Activated CD4-positive, alpha-beta T cell treated with anti-CD3 and anti-CD28 coated beads for 24 hours (primary cell): ENCODE measurements at regions not wholly inside any gene's neighbourhood (a gene's known extent, or its start where the extent isn't known, plus 50 kb on each side); places are given as distances from the start of the nearest gene placed in this dataset.

Experiments used
- DNase-seq, 2 donors: peaks; one replicate each; pipeline ENCODE4 v3.0.0-alpha.2; 2020; ENCODE audit warnings: low read depth in 2 of 2

DNA sequence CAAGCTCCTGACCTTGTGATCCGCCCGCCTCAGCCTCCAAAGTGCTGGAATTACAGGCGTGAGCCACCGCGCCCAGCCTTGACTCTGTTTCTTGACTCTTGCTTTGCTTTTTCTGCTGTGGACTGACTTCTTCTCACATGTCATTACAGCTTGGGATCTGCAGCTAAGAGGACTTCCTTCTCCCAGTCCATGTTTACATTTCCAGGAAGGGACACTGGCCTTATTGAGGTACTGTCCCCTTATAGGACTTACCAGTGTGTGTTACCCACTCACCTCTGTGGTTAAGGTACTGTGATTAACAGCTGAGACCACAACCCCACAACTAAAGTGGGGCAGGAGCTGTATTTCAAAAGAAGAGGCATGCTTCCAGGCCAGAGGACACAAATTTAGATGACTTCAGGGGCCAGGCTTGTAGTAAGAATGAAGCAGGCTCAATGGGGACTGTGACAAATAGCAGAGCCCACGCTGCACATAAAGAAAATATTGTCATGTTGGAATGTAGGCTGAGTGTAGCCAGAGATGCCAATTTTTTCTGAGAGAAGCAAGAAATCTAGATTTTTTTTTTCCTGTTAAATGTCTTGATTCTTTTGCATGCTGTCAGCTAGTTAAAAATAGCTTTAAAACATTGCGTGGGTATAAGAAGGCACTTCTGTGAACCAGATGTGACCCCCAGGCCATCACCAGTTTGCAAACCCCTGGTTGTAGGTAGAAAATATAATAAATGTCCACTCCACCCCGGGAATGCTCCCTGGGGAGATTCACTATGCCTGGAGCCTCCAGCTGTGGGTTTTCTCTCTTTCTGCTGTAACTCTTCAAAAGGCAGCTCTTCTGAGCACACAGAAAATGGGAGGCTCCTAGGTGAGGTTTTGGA, 75.0 kb downstream of the PTPDC1 start:
- no peak for DNase-seq

DNA sequence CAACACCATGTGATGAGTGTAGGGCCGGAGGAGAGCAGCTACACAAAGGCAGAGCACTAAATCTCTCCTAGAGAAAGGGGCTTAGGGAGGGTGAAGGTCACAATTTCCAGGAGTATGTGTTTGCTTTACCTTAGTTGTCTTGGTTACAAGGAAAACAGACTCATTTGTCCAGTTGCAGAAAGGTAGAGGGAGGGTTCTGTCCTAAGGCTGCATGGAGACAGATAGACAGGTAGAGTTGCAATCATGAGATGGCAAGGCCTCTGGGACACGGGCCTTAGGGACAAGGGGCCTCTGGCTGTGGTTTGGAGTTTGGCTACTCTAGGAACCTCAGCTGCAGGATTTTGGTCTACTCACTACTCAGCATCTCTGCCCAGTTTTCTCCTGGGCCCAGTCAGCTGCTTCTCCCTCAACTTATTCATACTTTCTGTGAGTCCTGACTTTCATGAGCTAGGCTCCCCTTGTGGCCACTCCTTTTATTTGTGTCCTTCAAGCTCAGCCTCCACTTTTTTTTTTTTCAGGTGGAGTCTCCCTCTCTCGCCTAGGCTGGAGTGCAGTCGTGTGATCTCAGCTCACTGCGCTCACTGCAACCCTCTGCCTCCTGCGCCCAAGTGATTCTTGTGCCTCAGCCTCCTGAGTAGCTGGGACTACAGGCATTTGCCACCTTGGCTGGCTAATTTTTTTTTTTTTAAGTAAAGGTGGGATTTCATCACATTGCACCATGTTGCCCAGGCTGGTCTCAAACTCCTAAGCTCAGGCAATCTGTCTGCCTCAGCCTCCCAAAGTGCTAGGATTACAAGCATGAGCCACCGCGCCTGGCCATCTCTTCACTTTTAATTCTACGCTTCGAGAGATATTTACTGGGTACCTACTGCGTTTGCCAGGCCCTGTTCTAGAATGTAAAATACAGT, 76.6 kb downstream of the PTPDC1 start:
- DNase-seq: no peak

DNA sequence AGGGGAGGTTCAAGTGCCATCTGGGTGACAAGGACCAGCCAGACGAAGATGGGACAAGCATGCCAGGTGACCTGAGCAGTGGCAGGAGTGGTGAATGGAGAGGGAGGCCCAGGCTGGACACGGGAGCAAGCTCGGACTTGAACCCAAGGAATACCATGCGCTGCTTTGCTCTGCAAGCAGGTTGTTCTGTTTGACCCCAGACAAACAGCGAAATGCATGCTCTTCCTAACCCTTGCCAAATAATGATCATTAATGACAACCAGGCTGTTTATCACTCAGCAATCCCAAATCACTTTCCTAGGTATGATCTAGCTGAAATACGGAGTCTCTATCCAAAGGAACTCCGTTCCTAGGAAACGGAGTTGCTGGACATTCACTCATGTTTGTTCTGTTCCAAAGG, 77.4 kb downstream of the PTPDC1 start:
- DNase-seq: no peak

DNA sequence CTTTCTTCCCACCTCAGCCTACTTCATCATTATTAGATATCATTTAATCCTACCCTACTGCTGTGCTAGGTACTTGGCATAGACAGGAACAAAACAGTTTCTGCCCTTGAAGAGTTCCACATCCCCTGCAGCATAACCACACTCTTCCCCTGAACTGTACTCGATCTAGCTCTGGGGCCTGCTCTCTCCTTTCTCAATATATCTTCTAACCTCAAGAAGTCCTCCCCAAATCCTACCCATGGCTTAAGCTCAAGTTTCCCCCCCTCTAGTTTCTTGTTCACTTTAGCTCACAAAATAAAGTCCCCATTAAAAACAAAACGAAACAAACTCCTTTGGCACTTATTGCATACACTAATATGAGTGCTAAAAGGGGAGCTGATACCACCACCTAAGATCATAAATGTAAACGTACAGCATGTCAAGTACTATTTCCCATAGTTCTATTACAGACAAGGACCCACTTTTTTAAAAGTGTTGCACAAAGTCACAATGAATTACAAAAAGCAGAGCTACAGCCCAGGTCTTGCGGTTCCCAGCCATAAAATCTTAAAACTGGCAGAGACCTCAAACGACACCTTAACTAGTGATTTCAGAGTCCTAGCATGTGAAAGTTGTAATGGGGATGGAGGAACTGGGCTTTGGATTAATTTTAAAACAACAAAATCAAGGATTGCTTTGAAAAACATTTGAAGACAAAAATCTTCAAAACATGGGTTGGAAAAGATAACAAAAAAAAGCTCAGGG, 80.7 kb downstream of the PTPDC1 start:
- no peak for DNase-seq

DNA sequence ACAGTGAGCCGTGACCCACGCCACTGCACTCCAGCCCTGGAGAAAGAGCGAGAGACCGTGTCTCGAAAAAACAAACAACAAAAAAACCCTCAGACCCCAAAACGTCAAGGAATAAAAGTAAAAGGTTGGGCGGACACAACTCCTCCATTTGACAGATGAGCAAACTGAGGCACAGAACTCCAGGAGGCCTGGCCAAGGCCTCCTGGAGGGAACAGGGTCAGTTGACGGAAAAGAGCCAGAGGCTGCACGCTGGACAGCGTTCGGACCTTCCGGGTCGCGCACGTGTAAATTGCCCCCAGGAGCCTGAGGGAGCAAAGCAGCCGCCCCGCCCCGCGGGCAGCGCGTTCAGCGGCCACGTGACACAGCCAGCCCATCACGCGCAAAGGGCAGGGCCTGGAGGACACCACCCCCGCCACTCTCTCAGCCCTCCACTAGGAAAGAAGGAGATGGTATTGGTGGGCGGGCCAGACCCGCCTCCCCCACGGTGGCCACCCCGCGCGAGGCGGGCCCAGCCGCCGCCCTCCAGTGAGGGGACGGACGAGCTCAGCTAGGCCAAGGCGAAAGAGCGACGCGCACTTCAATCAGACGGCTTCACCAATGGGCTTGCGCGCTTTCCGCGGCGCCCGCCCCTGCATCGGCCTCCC, 81.5 kb downstream of the PTPDC1 start:
- DNase-seq: peak; percentile 90 to 94

DNA sequence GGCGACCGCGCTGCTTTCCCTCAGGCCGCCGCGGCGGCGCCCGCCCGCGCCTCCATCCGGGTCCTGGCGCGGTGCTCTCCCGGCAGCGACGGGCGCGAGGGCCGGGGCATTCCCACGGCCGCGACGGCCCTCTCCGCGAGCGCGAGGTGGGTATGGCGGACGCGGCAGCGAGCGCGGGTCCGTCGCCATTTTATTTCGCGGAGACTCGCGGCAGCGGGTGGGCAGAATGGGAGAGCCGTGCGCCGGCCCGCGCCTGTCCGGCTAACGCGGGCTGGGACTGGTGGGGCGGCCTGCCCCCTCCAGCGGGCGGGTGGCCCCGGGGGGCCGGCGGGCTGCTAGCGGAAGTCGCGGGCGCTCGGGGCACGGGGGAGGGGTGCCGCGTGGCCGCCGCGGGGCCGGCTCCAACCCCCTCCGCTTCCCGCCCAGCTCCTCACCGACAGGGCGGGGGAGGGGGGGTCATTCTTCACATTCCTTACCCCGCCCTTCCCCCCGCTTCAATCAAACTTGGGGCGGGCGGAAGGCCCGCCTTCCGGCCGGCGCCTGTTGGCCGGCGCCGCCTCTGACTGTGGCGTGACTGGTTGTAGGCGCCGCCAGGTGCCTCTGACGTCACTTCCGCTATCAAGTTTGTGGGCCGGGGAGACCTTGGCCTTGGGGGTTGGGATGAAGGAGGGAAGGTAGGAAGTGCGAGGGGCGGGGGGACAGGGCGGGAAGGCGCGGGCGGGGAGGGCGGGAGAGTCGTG, 82.1 kb downstream of the PTPDC1 start:
- peak; percentile 88 to 94 for DNase-seq

DNA sequence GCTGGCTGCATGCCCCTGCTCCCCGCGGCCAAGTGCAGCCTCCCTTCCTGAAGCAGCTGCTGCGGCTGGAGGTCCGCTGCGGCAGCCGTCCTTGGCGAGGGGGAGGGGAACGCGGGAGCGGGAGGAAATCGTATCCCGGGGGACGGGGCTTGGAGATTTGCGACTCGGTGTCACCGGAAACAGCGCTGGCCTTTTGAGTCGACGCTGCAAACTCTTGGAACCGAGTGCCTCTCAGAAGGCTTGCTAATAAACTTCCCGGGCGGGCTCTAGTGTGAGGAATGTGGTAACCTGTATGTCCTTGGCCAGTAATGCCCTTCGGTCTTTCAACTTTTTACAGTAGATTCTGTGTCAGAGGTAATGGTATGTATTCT, 82.7 kb downstream of the PTPDC1 start:
- no peak for DNase-seq

DNA sequence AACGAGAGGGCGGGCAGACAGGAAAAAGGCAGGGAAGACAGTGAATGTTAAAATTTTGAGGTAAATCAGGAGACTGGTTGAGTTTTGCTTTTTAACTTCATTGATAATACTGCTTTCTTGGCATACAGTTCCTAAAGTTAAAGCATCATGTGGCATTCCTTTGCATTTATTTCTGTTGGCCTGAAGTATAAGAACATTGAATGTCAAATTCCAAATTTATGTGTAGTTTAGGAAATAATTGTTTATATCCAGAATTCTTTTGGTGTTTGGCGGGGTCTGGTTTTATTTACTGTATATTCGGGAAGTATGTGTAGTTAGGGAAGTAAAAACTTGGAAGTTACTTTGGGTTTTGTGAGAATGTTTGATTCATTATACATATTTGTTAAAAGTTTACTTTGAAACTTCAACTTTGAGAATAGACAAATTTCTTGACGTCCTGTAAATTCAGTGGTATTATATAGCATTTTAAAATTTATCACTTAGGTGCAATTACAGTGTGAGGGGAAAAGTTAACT, 83.2 kb downstream of the PTPDC1 start:
- DNase-seq: no peak

DNA sequence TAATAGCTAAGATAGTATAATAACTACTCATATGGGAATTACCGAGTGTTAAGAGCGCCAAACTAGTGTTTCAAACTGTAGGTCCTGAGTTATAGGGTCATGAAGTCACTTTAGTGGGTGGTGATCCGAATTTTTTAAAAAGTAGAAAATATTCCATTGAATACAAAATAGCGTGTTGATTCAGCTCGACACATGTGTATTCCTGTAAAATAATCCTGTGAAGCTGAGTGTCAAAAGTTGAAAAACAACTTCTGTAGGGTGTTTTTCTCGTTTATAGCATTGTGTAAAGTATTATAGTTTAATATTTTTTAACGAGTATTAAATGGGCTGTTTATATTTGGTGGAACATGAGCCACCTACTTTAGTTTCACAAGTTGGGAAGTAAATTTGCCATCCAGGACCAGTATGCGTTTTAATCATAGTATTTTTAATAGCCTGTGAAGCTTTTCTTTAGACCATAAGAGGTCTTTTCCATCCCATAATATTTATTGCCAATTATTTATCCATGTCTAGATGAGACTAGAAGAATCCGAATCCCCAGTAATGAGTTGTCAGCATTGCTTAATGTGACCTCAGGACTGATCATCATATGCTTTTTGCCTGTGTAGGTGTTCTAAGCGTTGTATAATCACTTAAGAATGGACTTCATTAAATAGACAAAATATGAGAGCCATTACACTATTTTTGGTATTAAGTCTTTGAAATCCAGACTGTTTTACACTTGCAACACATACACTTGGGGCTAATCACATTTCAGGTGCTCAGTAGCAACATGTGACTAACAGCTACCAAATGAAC, 84.1 kb downstream of the PTPDC1 start:
- DNase-seq: no peak

DNA sequence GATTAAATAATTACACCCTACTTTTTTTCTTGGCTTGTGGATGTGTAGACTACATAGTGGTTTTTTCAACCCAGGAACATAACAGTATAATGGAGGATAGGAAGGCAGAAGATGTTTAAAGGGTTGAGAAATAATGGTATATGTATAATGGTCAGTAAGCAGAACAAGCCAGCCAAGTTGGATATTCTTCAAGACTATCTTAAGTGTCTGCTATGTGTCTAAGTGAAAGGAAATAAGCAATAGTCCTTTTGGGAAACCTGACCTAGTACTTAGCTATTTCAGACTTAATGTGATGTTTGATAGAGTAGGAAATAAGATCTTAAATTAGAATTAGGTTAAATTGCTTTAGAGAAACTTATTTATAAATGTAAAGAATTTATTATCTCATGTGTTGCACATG, 85.7 kb downstream of the PTPDC1 start:
- no peak for DNase-seq

DNA sequence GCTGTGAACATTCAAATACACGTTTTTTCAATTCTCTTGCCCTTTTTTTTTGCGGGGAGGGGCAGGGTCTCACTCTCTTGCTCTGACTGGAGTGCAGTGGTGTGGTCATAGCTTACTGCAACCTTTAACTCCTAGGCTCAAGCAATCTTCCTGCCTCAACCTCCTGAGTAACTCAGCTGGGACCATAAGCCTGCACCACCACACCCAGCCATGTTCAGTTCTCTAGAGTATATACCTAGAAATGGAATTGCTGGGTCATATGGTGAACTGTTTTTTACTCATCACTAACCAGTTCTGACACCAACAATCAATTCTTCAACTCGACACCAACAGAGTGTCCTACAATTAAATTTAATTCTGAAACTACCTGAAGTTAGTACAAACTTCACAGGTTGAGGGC, 85.5 kb upstream of the ZNF169 start:
- no peak for DNase-seq

DNA sequence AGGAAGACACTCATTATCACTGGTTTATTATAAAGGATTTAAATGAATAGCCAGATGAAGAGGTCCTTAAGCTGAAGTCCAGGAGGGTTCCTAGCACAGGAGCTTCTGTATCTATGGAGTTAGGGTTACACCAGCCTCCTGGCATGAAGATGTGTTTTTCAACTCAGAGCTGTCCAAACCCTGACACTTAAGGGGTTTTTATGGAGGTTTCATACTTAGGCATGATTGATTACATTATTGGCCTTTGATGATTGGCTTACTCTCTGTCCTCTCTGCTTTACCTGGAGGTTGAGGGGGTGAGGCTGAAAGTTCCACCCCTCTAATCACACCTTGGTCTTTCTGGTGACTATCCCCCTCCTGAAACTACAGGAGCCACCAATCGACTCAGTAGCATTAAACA, 84.9 kb upstream of the ZNF169 start:
- DNase-seq: no peak

DNA sequence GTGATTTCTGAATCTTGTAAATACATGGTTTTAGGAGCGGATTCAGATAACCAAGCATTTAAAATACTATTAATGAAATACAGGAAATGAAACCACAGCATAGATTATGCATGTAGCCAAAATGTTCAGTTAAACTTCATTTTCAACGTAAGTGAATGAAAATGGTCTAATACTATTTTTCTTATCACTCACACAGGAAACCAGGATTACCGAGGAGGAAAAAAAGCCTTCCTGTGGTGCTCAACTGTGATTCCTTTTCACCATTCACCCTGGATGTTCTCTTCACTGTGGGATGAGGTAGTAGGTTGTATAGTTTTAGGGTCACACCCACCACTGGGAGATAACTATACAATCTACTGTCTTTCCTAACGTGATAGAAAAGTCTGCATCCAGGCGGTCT, 83.4 kb upstream of the ZNF169 start:
- no peak for DNase-seq

DNA sequence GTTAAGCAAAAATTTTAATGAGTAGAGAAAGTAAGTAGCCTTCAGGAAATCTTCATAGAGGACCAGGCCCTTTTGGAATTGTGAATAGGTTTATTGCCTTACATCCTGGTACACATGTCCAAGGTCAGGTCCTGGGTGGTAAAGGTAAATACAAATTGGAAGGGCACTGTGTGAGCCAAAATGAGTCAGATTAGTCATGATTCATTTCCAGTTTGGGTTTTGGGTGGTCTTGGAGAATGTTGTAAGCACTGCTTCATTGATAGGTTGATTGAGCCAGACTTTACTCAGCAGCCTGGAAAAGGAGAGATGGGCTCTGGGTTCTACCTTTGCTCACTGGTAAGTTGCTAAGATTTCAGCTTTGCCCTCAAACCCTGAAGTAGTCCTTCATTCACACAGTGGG, 82.5 kb upstream of the ZNF169 start:
- no peak for DNase-seq

DNA sequence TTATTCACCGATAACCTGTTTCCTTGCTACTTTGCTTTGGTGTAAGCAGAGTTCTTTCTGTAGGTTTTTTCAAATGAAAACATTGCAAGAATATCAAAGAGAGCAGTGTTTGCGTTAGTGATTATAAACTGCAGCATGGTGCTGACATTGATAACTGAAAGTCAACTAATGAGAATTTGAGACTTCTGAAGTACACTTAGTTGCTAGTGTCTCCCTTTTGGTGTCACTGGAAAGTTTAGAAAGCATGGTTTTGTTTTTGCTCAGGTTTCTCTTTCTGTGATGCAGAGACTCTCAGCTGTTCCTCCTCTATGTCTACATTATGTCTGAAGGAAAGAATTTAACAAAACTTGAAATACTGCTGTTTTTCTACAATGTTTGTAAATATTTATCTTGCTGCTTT, 80.2 kb upstream of the ZNF169 start:
- no peak for DNase-seq

DNA sequence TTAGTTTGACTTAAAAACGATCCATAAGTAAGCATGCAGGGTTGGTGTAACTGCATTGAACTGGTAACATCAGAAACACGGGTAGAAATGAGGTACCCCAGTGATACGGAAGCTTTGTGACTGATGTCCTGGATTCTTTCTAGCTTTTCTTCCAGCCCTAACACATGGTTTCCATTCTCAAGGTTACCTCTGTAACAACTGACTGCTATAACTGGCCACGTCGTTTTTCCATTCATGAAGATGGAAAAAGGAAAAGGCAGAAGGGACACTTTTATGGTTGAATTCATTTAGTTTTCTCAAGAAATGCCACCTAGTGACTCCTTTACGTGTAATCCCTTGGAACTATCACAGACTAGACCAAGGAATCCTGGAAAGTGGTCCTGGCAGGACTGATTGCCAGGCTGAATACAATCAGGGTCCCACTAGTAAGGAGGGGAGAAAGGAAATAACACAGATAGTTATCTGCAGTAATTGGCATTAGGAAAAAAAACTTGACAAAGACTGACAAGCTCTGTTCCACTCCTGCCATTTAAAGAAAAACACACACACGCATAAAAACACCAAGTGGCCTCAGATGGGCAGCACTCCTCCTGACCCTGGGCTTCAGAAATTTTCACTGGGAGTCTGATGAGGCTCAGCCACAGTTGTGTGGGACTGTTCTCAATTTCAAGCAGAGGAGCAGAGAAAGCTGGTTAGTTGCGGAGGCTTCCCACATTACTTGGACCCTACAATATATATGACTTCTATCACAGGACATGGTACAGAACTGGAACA, 77.5 kb upstream of the ZNF169 start:
- no peak for DNase-seq

DNA sequence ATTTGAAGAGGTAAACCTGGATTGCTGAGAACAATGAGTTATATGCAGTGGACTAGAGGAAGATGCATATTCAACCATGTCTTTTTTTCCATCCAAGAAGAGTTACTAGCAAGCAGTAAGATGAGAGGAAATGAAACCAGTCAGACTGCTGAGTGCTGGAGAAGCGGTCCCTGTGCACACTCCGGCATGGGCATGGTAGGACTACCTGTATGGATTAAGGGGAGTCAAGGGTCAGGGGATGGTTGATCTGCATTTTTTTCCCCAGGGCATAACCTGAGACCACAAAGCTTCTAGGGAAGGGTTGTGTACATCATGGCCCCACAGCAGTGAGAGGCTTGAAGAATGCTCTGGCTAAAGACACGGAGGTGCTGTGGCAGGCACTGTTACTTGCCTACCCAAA, 76.6 kb upstream of the ZNF169 start:
- DNase-seq: no peak

DNA sequence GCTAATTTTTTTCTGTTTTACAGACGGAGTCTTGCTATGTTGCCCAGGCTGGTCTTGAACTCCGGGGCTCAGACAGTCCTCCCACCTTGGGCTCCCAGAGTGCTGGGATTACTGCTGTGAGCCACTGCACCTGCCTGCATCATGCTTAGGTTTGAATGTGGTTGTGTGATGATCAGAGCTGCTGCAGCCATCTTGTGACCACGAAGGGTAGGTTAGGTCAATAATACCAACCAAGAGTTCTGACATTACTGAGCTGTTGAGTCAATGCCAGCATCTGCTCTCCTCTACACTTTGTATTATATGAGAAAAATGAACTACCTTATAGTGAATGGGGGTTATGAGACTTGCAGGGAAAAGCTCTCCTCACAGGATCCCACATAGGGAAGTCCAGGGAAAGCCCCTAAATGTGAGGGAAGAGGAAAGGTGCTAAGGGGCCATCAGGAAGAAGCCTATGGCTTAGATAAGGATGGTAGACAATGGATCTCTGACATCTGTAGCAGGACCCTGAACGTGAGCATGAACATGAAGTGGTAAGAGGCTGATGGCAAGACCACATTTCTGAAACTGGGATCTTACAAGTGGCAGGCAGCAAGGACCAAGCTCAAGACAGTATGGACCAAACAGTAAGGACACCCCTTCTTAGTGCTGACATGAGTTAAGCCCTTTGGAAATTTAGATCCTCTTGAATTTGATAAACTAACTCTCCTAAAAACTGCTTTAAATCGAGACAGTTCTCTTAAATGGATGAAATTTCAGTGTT, 75.7 kb upstream of the ZNF169 start:
- DNase-seq: no peak
